ENCODE measurements at regions not wholly inside any gene's neighbourhood (a gene's known extent, or its start where the extent isn't known, plus 50 kb on each side); places are given as distances from the start of the nearest gene placed in this dataset.

DNA sequence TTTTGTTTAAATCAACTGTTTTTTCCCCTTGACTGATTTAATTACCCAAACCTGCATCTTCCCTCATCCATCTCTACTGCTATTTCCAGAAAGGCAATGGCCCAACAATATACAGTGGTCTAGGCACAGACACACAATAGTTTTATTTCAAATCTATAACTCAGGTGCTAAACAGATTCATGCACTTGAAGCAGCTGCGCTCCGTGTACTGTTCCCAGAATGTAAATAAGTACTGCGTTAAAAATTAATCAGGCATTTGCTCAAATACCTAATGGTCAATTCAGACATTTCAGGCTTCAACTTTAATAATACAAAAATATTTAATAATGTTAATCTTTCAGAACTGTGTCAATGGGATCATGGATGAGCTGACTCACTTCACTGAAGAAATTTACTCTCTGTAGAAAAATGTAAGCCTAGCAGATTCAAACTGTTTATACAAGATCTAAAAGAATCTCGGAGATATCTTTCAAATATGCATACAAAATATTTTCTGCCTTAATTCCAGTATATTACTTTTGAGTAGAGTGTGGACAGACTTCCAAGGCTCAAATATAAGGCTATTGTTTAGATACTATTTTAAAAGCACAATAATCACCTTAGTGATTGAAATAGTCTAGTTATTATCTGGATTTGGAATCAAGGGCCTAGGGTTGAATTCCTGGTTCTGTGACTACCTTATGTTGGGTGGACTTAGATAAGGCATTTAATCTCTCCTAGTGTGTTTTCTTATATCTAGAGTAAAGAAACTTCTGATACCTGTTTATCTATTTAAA is 97.4 kb upstream of the PSMD7 start:
- TF ChIP-seq ZNF296 (CRISPR knock-in tag; conservative IDR thresholded peaks at IDR 0.05), result no peak
- TF ChIP-seq SNRNP70 (IDR thresholded peaks at IDR 0.05; ENCODE audit: low read depth, low read length), result no peak
- TF ChIP-seq, protein P1, sequence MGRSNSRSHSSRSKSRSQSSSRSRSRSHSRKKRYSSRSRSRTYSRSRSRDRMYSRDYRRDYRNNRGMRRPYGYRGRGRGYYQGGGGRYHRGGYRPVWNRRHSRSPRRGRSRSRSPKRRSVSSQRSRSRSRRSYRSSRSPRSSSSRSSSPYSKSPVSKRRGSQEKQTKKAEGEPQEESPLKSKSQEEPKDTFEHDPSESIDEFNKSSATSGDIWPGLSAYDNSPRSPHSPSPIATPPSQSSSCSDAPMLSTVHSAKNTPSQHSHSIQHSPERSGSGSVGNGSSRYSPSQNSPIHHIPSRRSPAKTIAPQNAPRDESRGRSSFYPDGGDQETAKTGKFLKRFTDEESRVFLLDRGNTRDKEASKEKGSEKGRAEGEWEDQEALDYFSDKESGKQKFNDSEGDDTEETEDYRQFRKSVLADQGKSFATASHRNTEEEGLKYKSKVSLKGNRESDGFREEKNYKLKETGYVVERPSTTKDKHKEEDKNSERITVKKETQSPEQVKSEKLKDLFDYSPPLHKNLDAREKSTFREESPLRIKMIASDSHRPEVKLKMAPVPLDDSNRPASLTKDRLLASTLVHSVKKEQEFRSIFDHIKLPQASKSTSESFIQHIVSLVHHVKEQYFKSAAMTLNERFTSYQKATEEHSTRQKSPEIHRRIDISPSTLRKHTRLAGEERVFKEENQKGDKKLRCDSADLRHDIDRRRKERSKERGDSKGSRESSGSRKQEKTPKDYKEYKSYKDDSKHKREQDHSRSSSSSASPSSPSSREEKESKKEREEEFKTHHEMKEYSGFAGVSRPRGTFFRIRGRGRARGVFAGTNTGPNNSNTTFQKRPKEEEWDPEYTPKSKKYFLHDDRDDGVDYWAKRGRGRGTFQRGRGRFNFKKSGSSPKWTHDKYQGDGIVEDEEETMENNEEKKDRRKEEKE (IDR thresholded peaks at IDR 0.05), result no peak
- TF ChIP-seq NFE2L2 (IDR thresholded peaks at IDR 0.05; ENCODE audit: low read length), result no peak
- TF ChIP-seq ZNF598 (CRISPR knock-in tag; IDR thresholded peaks at IDR 0.05; ENCODE audit: borderline replicate concordance), result no peak
- TF ChIP-seq NFE2 (CRISPR knock-in tag; IDR thresholded peaks at IDR 0.05), result no peak
- TF ChIP-seq, protein P2, sequence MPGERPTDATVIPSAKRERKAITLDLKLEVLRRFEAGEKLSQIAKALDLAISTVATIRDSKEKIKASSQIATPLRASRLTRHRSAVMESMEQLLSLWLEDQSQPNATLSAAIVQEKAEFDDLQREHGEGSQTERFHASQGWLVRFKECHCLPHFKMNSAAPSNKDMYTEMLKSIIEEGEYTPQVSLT (CRISPR knock-in tag; IDR thresholded peaks at IDR 0.05; ENCODE audit: borderline replicate concordance, low read depth), result no peak
- TF ChIP-seq KLF6 (CRISPR knock-in tag; IDR thresholded peaks at IDR 0.05), result no peak
- TF ChIP-seq GABPA (IDR thresholded peaks at IDR 0.05; ENCODE audit: low read depth, low read length), result no peak
- TF ChIP-seq GABPA (CRISPR knock-in tag; IDR thresholded peaks at IDR 0.05; ENCODE audit: low read depth), result no peak
- no peak for TF ChIP-seq DMAP1 (CRISPR knock-in tag; IDR thresholded peaks at IDR 0.05)
- no peak for TF ChIP-seq HOXA7 (CRISPR knock-in tag; IDR thresholded peaks at IDR 0.05)
- TF ChIP-seq ZNF138 (CRISPR knock-in tag; IDR thresholded peaks at IDR 0.05; ENCODE audit: low read depth), result no peak
- no peak for TF ChIP-seq ZNF660 (CRISPR knock-in tag; IDR thresholded peaks at IDR 0.05; ENCODE audit: borderline replicate concordance, low read depth)

All from HepG2 (cell line).